ENCODE measurements at regions not wholly inside any gene's neighbourhood (a gene's known extent, or its start where the extent isn't known, plus 50 kb on each side); places are given as distances from the start of the nearest gene placed in this dataset.

- Histone ChIP-seq H3K27me3 (ENCODE audit: insufficient read depth, low read length, poor library complexity, severe bottlenecking) (no peaks in the 10 kb centered on the region), H3K4me2 (ENCODE audit: low read depth, low read length, poor library complexity, severe bottlenecking) (peak overlapping the region; percentile 62), H2AFZ (ENCODE audit: low read length) (no peak overlapping the region), H3K9me2 (replicated peaks; ENCODE audit: low read depth, low read length) (no peaks in the 10 kb centered on the region), H3F3A (ENCODE audit: low read depth) (no peaks in the 10 kb centered on the region), H3K36me3 (ENCODE audit: insufficient read depth, low read length) (no peaks in the 10 kb centered on the region), H3K9me3 (ENCODE audit: insufficient read depth, low read depth, low read length) (no peaks in the 10 kb centered on the region), H3K4me1 (ENCODE audit: insufficient read depth, low read length, poor library complexity, severe bottlenecking) (peaks cover 48% of the 10 kb centered on the region), H3K79me2 (ENCODE audit: insufficient read depth, low read length) (no peaks in the 10 kb centered on the region), H3K9ac (ENCODE audit: low read depth, low read length, poor library complexity, severe bottlenecking) (peak overlapping the region; percentile 53), H4K20me1 (ENCODE audit: insufficient read depth, low read length, poor library complexity, severe bottlenecking) (no peaks in the 10 kb centered on the region), H3K4me3 (ENCODE audit: low read length, poor library complexity, severe bottlenecking) (peak overlapping the region; percentile 38)
- TF ChIP-seq CTCF (conservative IDR thresholded peaks at IDR 0.05; ENCODE audit: low read length) = no peak
- no peak for TF ChIP-seq EZH2phosphoT487 (IDR thresholded peaks at IDR 0.05; ENCODE audit: borderline replicate concordance)
Observed at GRCh38 chr1:108027389-108027788, 62.4 kb upstream of the VAV3 start.

GRCh38 chr1:108017698-108018097 is 52.7 kb upstream of the VAV3 start:
- H3F3A ChIP-seq (ENCODE audit: low read depth) = no peaks in the 10 kb centered on the region
- H3K9me2 ChIP-seq (replicated peaks; ENCODE audit: low read depth, low read length) = no peaks in the 10 kb centered on the region
- no peak overlapping the region for H2AFZ ChIP-seq (ENCODE audit: low read length)
- no peak overlapping the region for H3K4me2 ChIP-seq (ENCODE audit: low read depth, low read length, poor library complexity, severe bottlenecking)
- H3K36me3 ChIP-seq (ENCODE audit: insufficient read depth, low read length) = no peaks in the 10 kb centered on the region
- H3K9me3 ChIP-seq (ENCODE audit: insufficient read depth, low read depth, low read length) = no peaks in the 10 kb centered on the region
- no peaks in the 10 kb centered on the region for H3K79me2 ChIP-seq (ENCODE audit: insufficient read depth, low read length)
- H3K27me3 ChIP-seq (ENCODE audit: insufficient read depth, low read length, poor library complexity, severe bottlenecking) = no peaks in the 10 kb centered on the region
- TF ChIP-seq EZH2phosphoT487 (IDR thresholded peaks at IDR 0.05; ENCODE audit: borderline replicate concordance) = no peak
- no peak for TF ChIP-seq CTCF (conservative IDR thresholded peaks at IDR 0.05; ENCODE audit: low read length)
- peaks cover 18% of the 10 kb centered on the region for H3K4me1 ChIP-seq (ENCODE audit: insufficient read depth, low read length, poor library complexity, severe bottlenecking)
- H3K9ac ChIP-seq (ENCODE audit: low read depth, low read length, poor library complexity, severe bottlenecking) = no peak overlapping the region
- H3K4me3 ChIP-seq (ENCODE audit: low read length, poor library complexity, severe bottlenecking) = no peak overlapping the region
- H4K20me1 ChIP-seq (ENCODE audit: insufficient read depth, low read length, poor library complexity, severe bottlenecking) = no peaks in the 10 kb centered on the region

GRCh38 chr1:108016451-108016920 is 51.5 kb upstream of the VAV3 start:
- Histone ChIP-seq H3K9ac (ENCODE audit: low read depth, low read length, poor library complexity, severe bottlenecking) (no peak overlapping the region), H3K4me2 (ENCODE audit: low read depth, low read length, poor library complexity, severe bottlenecking) (peak overlapping the region; percentile 23)
- TF ChIP-seq CTCF (conservative IDR thresholded peaks at IDR 0.05; ENCODE audit: low read length) = no peak
- TF ChIP-seq EZH2phosphoT487 (IDR thresholded peaks at IDR 0.05; ENCODE audit: borderline replicate concordance) = no peak

More at GRCh38 chr1:108016451-108016920, 51.5 kb upstream of the VAV3 start:
- Histone ChIP-seq H3K9me2 (replicated peaks; ENCODE audit: low read depth, low read length) (no peaks in the 10 kb centered on the region), H3K27me3 (ENCODE audit: insufficient read depth, low read length, poor library complexity, severe bottlenecking) (no peaks in the 10 kb centered on the region), H2AFZ (ENCODE audit: low read length) (no peak overlapping the region), H3K36me3 (ENCODE audit: insufficient read depth, low read length) (no peaks in the 10 kb centered on the region), H3K4me3 (ENCODE audit: low read length, poor library complexity, severe bottlenecking) (no peak overlapping the region), H3F3A (ENCODE audit: low read depth) (no peaks in the 10 kb centered on the region), H3K9me3 (ENCODE audit: insufficient read depth, low read depth, low read length) (no peaks in the 10 kb centered on the region), H3K4me1 (ENCODE audit: insufficient read depth, low read length, poor library complexity, severe bottlenecking) (peaks cover 18% of the 10 kb centered on the region), H4K20me1 (ENCODE audit: insufficient read depth, low read length, poor library complexity, severe bottlenecking) (no peaks in the 10 kb centered on the region), H3K79me2 (ENCODE audit: insufficient read depth, low read length) (no peaks in the 10 kb centered on the region)

All from Loucy (cell line).